ENCODE measurements at regions not wholly inside any gene's neighbourhood (a gene's known extent, or its start where the extent isn't known, plus 50 kb on each side); places are given as distances from the start of the nearest gene placed in this dataset.

- TF ChIP-seq CTCF (IDR thresholded peaks at IDR 0.05) (no peak), POLR2AphosphoS5 (IDR thresholded peaks at IDR 0.05; ENCODE audit: low read depth, low read length) (no peak), REST (IDR thresholded peaks at IDR 0.05; ENCODE audit: insufficient read depth in 1 of 2, low read depth in 2 of 2, low read length in 1 of 2) (no peak)
Measured at GRCh38 chr15:39059917-39060316, 495.3 kb upstream of the RASGRP1 start.

Measured in Panc1 (cell line).